GM19238 (cell line): ENCODE measurements at regions not wholly inside any gene's neighbourhood (a gene's known extent, or its start where the extent isn't known, plus 50 kb on each side); places are given as distances from the start of the nearest gene placed in this dataset.
"Not testable (repeated sequence)": the region's sequence is repeated elsewhere in the genome, so short reads cannot be mapped to it uniquely, and the experiment has no call there.

ENCODE experiments used
- DNase-seq: peaks from one replicate; pipeline ENCODE4 v3.0.0; 2011; ENCODE audit warnings: low spot score; ENCODE audit not compliant: insufficient read length

DNA sequence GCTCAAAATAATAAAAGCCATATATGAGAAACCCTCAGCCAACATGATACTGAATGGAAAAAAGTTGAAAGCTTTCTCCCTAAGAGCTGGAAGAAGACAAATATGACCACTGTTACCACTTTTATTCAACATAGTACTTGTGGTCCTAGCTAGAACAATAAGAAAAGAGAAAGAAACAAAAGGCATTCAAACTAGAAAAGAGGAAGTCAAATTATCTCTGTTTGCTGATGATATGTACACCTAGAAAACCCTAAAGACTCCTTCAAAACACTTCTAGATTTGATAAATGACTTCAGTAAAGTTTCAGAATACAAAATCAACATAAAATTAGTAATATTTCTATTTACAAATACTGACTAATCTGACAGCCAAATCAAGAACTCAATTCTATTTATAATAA is 328.8 kb upstream of the GCFC2 start:
- DNase-seq = no peak

DNA sequence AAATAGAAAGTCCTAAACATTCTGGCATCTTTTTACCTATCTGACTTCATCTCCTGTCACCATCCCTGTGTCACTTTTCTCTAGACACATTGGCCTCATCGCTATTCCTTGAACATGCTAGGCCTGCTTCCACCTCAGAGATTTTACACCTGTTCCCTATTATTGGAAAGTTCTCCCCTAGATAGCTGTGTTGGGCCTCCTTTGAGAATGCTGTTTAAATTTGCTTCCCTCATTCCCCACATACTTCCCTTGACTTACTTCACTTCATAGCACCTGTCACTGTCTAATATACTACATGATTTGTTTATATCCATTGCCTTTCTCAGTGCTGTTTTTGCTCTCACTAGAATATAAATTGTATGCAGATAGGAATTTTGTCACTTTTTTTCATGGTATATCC is 317.0 kb upstream of the GCFC2 start:
- no peak for DNase-seq

DNA sequence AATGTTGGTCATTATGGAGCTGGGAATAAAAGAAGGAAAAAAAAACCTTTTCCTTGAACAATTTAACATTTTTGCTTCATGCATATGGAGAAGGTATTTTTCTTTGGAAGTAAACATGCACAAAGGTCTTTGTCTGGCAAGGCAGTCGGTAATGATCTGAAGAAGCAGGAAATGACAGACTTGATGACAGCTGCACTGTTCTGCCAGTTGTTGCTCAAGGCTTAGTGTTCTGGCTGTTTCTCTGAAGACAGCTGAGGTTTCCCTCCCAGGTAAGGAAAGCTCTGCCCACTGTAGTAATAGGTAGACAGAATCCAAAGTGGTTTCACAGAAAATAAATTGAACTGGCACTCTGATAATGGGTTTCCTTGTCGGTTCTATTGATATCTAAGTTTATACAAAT is 308.4 kb upstream of the GCFC2 start:
- no peak for DNase-seq

DNA sequence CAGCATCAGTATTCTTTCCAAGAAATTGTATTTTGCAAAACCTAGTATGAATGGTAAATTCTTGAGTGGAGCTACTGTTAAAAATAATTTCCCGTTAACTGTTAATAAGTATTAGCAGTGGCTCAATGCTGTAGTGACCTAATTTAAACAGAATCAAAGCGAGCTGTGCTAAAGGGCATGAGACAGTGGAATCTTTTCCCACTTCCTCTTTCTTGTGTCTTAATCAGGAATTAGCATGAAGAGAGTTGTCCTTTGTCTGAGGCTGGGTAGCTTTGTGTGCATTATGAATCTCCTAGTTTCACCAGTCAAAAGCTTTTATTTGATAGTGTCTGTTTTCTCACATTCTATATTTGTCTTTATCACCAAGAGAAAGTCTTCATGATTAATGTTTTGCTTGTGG is 298.8 kb upstream of the GCFC2 start:
- DNase-seq = no peak

DNA sequence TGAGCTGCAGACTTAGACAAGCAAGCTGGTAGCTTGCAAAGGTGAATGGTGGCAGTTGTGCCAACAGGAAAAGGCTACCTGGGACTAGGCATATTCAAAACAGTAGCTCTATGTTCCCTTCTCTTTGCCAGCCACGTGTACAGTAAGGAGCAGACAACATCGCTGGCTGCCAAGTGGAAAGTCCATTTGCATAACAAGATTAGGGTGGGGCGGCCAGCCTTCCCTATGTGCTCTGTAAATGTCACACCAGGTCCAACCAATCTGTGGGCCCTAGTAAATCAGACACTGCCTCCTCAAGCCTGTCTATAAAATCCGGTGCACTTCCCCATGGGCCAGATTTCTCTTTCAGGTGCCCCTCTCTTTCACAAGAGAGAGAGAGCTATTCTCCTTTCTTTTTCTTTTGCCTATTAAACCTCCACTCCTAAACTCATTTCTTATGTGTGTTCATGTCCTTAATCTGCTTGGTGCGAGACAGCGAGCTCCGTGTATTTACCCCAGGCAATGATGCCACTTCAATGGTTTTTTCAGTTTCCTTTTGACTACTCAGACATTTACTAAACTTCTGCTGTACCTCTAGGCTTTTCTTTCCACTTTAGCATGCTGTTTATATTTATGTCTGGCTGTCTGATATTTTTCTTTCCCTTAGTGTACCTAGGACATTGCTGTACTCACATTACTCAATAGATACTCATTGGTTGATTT is 297.4 kb upstream of the GCFC2 start:
- DNase-seq = no peak

DNA sequence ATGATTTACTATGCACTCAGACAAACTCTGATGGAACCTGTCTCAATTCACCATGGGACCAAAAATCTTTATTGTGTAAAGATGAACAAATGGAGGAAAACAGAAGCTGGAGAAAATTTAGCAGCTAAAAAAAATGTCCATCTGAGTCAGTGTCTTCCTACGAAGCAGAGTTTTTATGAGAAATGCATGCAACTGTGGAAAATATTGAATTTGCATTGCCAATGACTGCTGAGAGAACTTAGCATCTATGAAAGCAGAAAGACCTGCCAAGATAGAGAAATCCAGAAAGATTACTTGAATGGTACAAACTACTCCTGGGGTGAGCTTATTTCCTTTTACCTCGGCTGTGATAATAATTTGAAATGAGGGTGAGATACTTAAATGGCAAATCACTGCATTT is 289.7 kb upstream of the GCFC2 start:
- no peak for DNase-seq

DNA sequence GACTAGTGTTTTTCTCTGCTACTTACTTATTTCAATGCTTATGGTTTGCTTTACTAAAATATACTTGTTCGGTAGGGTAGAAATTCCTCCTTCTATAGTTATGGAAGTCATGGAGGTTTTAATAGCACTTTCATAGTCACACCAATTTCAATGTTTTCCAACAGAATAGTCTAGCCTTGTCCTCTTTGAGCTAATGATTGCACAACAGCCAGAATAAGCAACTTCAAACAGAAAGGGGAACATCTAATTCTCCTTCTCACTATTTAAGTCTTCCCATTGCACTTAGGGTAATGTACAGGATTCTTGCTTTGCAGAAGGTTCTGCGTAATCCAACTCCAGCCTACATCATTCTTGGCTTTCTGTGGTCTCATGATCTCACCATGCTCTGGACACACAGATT is 287.7 kb upstream of the GCFC2 start:
- DNase-seq = no peak

DNA sequence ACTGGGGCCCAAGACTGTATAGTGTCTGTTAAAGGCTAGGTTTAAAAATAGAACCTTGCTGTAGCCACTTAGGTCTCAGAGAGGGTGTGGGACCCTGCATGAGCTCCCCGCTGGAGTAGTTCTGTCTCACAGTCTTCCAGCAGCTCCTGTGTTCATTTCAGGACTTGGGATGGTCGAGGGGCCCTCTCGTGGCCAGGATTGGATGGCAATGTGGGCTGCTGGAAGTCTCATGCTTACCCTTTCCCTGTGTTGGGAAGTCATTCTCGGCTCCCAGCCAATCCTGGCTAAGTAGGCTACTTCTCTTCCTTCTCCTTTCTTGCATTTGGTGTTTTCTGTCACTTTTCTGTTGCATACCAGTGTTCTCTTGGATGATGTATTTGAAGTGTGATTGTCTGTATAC is 284.0 kb upstream of the GCFC2 start:
- DNase-seq = no peak

DNA sequence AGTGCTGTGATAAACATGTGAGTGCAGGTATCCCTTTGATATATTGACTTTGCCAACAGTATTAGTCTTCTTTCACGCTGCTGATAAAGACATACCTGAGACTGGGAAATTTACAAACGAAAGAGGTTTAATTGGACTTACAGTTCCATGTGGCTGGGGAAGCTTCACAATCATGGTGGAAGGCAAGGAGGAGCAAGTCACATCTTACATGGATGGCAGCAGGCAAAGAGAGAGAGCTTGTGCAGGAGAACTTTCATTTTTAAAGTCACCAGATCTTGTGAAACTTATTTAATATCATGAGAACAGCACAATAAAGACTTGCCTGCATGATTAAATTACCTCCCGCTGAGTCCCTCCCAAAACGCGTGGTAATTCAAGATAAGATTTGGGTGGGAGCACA is 277.9 kb upstream of the GCFC2 start:
- not testable (repeated sequence) for DNase-seq

DNA sequence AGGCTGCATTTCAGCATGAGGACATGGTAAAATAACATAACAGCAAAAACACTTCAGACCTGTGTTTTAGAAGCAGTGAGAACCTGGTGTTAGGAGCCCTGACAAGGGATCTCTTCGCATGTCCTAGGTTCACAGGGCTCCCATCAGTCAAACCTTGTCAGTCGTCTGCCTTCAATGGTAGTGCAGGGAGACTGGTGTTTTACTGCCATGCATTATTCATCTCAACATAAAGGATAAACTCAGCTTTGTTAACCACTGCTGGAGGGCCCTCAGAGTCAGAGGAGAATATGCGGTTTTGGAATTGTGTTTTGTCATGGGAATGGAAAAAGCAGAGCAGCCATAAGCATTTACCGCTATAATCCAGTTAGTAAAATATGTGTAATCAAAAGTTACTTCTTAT is 275.9 kb upstream of the GCFC2 start:
- DNase-seq = no peak

DNA sequence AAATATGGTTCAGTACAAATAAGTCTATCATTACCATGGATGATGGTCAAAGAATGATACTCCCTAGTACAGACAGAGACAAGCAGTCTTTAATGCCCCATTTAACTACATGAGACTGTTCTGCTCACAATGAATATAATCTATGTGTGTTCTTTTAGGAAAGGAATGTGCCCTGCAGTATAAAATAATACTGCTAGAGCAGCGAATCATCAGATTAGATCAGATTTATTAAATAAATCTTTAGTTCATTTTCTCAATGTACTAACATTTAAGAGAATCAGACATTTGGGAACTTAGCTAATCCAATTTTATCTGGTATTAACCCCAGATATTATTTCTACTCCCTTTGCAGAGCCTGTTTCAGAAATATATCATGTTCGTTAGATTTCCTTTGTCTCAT is 272.0 kb upstream of the GCFC2 start:
- no peak for DNase-seq

DNA sequence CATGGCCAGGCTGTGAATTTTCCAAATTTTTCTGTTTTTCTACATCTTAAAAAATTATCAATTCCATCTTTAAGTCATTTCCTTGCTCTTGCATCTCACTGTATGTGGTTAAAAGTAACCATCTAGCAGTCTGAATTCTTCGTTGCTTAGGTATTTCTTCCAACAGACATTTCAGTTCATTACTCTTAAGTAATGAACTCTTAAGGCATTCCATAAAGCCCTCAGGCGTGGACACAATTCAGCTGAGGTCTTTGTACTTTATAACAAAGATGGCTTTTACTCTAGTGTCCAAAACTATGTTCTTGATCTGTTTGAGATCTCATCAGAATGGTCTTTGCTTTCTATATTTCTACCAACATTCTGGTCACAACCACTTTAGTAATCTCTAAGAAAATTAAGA is 253.9 kb upstream of the GCFC2 start:
- DNase-seq = no peak

DNA sequence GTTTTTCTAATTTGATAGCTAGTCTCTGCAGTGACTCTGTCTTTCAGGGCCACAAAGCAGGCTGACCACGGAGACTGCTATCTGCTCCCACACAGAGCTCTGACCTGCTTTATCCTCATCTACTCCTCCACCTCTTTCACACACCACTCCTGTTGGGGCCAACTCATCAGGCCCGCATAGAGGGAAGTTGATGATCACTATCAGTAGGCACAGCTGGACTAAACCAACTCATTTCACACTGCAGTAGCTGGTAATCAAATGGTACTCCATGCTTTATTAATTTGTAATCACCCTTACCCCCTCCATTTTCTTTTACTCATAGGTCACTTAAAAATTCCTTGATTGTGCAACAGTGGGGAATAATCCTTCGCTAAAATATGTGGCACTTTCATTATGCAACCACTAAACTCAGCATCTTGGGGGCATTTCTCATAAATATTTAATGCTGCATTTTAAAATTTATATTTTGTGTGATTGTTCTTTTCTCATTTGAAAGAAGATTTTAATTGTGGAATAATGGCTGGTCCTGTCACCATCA is 249.8 kb upstream of the GCFC2 start:
- no peak for DNase-seq

DNA sequence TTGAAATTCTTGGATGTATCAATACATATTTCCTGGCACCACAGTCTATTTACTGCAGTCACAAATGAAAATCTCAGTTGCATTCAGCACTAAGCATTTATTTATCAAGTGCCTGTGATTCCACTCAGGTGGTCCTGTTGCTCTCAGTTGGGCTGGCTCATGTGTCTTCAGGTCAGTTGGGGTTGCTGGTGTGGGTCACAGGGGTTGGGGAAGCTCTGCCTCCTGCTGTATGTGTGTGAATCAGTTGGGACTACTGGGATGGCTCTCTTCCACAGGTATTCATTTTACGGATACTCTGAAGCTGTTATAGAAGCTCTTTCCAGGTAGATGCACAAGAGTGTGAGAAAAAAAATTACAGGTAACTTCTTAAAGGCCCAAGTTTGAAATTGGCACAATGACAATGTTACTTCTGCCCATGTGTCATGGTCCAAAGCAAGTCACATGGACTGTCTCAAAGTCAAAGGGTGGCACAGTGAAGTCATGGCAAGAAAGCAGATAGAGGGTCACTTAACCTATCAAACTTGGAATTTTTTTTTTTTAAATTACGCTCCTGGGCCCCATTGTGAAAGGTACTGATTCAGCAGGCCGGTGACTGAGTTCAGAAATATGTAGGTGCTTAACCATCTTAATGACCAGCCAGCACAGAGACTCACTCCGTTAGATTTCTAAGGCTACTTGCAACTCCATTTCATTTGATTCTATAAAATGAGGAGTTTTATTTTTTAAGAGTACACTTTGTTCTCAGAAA is 249.2 kb upstream of the GCFC2 start:
- DNase-seq = no peak

DNA sequence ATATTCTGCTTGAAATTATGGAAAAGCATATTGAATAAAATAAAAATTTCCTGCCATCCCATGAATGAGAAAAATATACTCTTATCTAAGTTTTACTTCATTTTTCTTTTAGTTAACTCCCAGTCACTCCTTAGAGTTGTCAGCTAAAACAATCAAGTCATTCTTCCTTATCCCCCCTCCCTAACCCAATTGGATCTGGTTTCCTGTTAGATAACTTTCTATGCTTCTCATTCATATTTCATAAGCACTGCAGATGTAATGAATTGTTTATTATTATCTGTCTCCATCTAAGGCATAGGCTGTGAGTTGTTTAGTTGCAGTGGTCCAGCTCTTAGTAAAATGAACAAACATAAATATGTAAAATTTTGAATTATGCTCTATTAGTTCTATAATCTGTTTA is 244.0 kb upstream of the GCFC2 start:
- no peak for DNase-seq

DNA sequence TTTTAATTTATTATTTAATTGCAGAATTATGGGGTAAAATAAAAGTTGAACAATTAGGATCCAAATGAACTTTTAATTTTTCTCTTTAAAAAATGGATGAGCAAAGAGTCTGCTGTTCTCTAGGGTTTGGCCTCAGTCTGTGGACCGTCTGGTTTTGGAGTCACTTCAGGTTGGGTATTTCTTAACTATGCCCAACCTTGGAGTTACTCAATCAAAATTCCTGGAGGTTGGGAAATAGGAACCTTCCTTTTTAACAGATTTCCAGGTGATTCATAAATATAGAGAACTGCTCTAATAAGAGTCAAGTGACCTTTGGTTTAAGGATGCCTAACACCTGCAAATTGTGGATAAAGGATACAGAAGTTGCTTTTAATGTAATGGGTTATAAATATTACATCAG is 241.5 kb upstream of the GCFC2 start:
- DNase-seq = no peak

DNA sequence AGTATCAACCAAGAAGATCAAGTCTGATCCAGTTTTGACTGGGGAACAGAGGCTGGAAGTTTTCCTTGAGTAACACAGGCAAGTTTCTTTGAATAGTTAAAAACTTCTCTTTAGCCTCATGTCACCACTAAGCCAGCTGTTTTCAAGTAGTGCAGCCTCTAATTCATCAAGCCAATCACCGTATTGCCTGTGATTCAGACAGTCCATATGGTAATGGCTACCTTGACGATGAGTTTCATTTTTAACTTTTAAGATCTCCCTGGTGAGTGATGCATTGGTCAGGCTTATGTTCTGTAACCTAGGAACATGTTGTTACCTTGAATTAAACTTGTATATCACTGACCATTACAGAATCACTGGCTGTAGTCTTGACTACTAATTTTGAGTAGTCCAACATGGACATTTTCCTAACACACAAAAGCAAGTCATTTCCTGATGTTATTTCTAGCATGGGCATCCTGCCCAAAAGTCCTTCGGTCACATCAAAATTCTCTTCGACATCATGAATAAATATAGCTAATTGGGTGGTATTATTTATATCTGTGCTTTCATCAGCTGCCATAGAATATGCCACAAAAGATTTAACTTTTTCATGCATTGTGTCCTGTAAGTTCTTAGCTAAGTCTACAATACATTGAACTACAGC is 238.8 kb upstream of the GCFC2 start:
- DNase-seq = no peak

DNA sequence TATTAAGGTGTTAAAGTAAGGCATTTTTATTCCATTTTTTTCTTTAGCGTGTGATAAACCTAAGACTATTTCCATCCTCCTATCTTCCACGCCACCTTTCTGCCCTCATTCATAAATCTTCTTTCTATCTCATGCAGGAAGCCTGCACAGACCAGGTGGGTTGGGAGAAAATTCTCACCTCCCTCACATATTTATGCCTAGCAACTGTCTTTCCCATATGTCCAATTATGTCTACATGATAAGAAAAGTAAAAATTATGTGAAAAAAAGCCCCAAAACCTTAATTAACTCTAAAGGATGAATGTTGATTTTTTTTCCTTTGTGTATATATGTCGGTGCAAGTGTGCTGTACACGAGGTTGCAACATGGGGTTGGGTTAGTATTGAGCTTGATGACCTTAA is 225.6 kb upstream of the GCFC2 start:
- no peak for DNase-seq

DNA sequence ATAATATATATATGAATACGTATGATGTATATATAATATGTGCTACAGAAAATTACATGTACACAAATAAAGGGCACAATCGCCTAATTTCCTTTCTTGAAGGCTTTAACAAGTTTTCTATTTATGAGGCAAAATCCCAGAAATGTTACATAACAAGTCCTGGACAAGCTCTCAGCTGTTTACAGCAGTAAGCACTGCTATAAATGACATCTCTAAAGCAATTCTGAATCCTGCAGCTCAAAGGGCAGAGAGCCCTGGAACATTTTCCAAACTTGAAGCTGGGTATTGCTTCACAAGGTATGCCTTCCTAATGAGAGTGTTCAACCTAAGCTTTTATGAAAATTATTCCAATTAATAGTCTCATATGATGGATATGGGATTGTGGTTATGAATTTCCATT is 222.3 kb upstream of the GCFC2 start:
- no peak for DNase-seq

DNA sequence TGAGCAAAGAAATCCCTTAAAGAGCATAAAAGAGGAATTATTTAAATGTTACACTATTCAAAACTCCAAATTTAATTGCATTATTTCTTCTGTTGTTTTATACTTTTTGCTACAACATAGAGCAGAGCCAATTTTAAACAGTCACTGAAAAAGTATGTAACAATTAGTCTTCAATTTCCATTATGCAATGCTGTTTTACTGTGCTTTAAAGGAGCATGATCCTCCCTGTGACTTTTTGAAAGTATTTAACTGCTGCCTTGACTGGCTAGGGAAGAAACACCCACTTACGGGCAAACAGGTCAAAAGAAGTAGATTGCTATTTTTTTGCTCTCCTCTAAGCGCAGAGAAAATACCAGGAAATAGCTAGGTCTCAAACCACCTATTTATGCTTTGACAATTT is 217.4 kb upstream of the GCFC2 start:
- no peak for DNase-seq

DNA sequence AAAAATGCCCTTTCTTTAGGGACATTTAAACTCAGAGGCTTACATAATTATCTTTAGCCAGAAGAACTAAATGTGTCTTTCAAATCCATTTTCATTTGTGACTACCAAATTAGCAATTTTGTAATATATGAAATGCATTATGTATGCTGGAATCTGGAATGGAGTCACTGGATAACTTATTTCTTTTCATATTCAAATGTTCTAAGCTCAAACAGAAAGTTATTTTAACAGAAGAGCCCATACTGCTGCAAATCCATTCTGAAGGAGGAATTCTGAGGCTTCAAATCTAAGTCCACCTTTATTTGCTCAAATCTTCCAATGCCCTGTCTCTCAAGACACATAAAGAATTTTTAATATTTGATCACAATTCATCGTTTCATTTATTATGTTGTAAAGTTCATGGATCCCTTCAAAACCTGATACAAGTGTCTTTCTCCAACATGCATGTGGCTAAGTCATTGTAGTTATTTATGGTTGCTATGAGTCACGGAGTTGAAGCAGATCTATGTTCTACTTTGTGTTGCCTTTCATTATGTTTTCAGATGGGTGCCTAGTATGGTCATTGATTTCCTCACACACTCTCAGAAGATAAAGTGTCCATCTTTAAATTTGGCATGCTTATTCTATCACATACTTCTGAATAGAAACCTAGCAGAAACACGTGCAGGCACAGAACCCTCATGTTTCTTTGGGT is 214.8 kb upstream of the GCFC2 start:
- DNase-seq = no peak

DNA sequence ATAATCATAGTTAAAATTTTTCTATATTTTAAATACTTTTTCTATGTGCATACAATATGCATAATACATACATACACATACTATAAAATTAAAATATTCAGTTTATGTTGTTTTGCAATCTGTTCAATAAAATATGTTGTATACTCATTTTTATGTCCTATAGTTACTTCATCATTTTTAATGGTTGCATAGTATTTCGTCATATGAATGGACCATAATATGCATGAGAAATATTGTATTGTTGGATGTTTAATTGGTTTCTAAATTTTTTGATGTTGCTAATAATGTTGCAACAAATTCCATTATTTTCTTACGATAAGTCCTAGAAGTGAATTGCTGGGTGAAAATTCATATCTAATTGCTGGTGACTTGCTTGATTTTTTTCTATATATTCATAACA is 211.5 kb upstream of the GCFC2 start:
- no peak for DNase-seq
